ENCODE measurements at regions not wholly inside any gene's neighbourhood (a gene's known extent, or its start where the extent isn't known, plus 50 kb on each side); places are given as distances from the start of the nearest gene placed in this dataset.

- TF ChIP-seq SMC3 (conservative IDR thresholded peaks at IDR 0.05; ENCODE audit: poor library complexity) (no peak), RAD21 (conservative IDR thresholded peaks at IDR 0.05) (no peak), POLR2AphosphoS5 (IDR thresholded peaks at IDR 0.05) (no peak), REST (IDR thresholded peaks at IDR 0.05; ENCODE audit: borderline replicate concordance) (no peak), EZH2 (IDR thresholded peaks at IDR 0.05; ENCODE audit: borderline replicate concordance, insufficient read depth, low read length, poor library complexity, severe bottlenecking) (no peak), EP300 (conservative IDR thresholded peaks at IDR 0.05; ENCODE audit: poor library complexity, severe bottlenecking) (no peak)
- H3K4me3 ChIP-seq (ENCODE audit: low read length), result no peak overlapping the region
- H3K9me3 ChIP-seq (ENCODE audit: low read length), result no peaks in the 10 kb centered on the region
Observed at GRCh38 chr21:25025596-25025995, 581.7 kb downstream of the MRPL39 start.

GRCh38 chr21:25024639-25025038 is 582.6 kb downstream of the MRPL39 start:
- H3K9ac ChIP-seq (ENCODE audit: low read length), result no peak overlapping the region
- no peak overlapping the region for H3K4me3 ChIP-seq (ENCODE audit: low read length)
- H3K9me2 ChIP-seq (ENCODE audit: insufficient read depth, low read length), result no peaks in the 10 kb centered on the region
- H3F3A ChIP-seq (ENCODE audit: insufficient read depth, low read length, poor library complexity, severe bottlenecking), result no peaks in the 10 kb centered on the region
- TF ChIP-seq TAF1 (IDR thresholded peaks at IDR 0.05; ENCODE audit: low read depth) (no peak), CTCF (IDR thresholded peaks at IDR 0.05; ENCODE audit: poor library complexity, severe bottlenecking) (no peak), SMC3 (conservative IDR thresholded peaks at IDR 0.05; ENCODE audit: poor library complexity) (no peak), EP300 (conservative IDR thresholded peaks at IDR 0.05; ENCODE audit: poor library complexity, severe bottlenecking) (no peak), EZH2 (IDR thresholded peaks at IDR 0.05; ENCODE audit: borderline replicate concordance, insufficient read depth, low read length, poor library complexity, severe bottlenecking) (no peak), RAD21 (conservative IDR thresholded peaks at IDR 0.05) (no peak), REST (IDR thresholded peaks at IDR 0.05; ENCODE audit: borderline replicate concordance) (no peak), MXI1 (conservative IDR thresholded peaks at IDR 0.05; ENCODE audit: poor library complexity, severe bottlenecking) (no peak), POLR2AphosphoS5 (IDR thresholded peaks at IDR 0.05) (no peak)
- H3K79me2 ChIP-seq (replicated peaks; ENCODE audit: insufficient read depth, low read length), result no peaks in the 10 kb centered on the region
- no peak overlapping the region for H3K27ac ChIP-seq (ENCODE audit: low read length)
- no peak overlapping the region for H3K4me2 ChIP-seq (ENCODE audit: low read length)
- no peaks in the 10 kb centered on the region for H4K20me1 ChIP-seq (ENCODE audit: insufficient read depth)
- H2AFZ ChIP-seq (ENCODE audit: low read depth, low read length), result no peak overlapping the region
- H3K27me3 ChIP-seq (ENCODE audit: insufficient read depth, low read depth, low read length), result no peaks in the 10 kb centered on the region
- H3K36me3 ChIP-seq (ENCODE audit: insufficient read depth, low read length), result no peaks in the 10 kb centered on the region
- H3K9me3 ChIP-seq (ENCODE audit: low read length), result no peaks in the 10 kb centered on the region

More at GRCh38 chr21:25025596-25025995, 581.7 kb downstream of the MRPL39 start:
- H3K79me2 ChIP-seq (replicated peaks; ENCODE audit: insufficient read depth, low read length), result no peaks in the 10 kb centered on the region
- no peaks in the 10 kb centered on the region for H4K20me1 ChIP-seq (ENCODE audit: insufficient read depth)
- H3K27ac ChIP-seq (ENCODE audit: low read length), result no peak overlapping the region
- H3K4me2 ChIP-seq (ENCODE audit: low read length), result no peak overlapping the region
- no peak overlapping the region for H2AFZ ChIP-seq (ENCODE audit: low read depth, low read length)
- H3K27me3 ChIP-seq (ENCODE audit: insufficient read depth, low read depth, low read length), result no peaks in the 10 kb centered on the region
- no peaks in the 10 kb centered on the region for H3K9me2 ChIP-seq (ENCODE audit: insufficient read depth, low read length)
- H3K36me3 ChIP-seq (ENCODE audit: insufficient read depth, low read length), result no peaks in the 10 kb centered on the region
- no peak overlapping the region for H3K9ac ChIP-seq (ENCODE audit: low read length)
- H3F3A ChIP-seq (ENCODE audit: insufficient read depth, low read length, poor library complexity, severe bottlenecking), result no peaks in the 10 kb centered on the region

Measured in neural cell (in vitro differentiated cells).